ENCODE measurements at regions not wholly inside any gene's neighbourhood (a gene's known extent, or its start where the extent isn't known, plus 50 kb on each side); places are given as distances from the start of the nearest gene placed in this dataset.

GRCh38 chr6:140985679-140986275, 1146.9 kb upstream of the GJE1 start:
- TF ChIP-seq CTCF (IDR thresholded peaks at IDR 0.05; ENCODE audit: insufficient read depth, low read length): no peak
- DNase-seq (ENCODE audit: low read depth): no peak
- no peak overlapping the region for H3K4me3 ChIP-seq (ENCODE audit: low read depth, low read length)

GRCh38 chr6:140980265-140980887, 1152.3 kb upstream of the GJE1 start:
- H3K4me3 ChIP-seq (ENCODE audit: low read depth, low read length): no peak overlapping the region
- TF ChIP-seq CTCF (IDR thresholded peaks at IDR 0.05; ENCODE audit: insufficient read depth, low read length): peak; percentile 32
- DNase-seq (ENCODE audit: low read depth): peak; percentile 55

GRCh38 chr6:140979642-140980091, 1153.1 kb upstream of the GJE1 start:
- TF ChIP-seq CTCF (IDR thresholded peaks at IDR 0.05; ENCODE audit: insufficient read depth, low read length): no peak
- peak; percentile 98 for DNase-seq (ENCODE audit: low read depth)
- no peak overlapping the region for H3K4me3 ChIP-seq (ENCODE audit: low read depth, low read length)

GRCh38 chr6:140977403-140977802, 1155.3 kb upstream of the GJE1 start:
- TF ChIP-seq CTCF (IDR thresholded peaks at IDR 0.05; ENCODE audit: insufficient read depth, low read length): no peak
- no peak overlapping the region for H3K4me3 ChIP-seq (ENCODE audit: low read depth, low read length)
- peak; percentile 82 for DNase-seq (ENCODE audit: low read depth)

GRCh38 chr6:140976806-140977205, 1155.9 kb upstream of the GJE1 start:
- TF ChIP-seq CTCF (IDR thresholded peaks at IDR 0.05; ENCODE audit: insufficient read depth, low read length): no peak
- no peak overlapping the region for H3K4me3 ChIP-seq (ENCODE audit: low read depth, low read length)
- DNase-seq (ENCODE audit: low read depth): no peak

GRCh38 chr6:140970485-140970884, 1162.2 kb upstream of the GJE1 start:
- DNase-seq (ENCODE audit: low read depth): peak; percentile 79
- no peak for TF ChIP-seq CTCF (IDR thresholded peaks at IDR 0.05; ENCODE audit: insufficient read depth, low read length)
- H3K4me3 ChIP-seq (ENCODE audit: low read depth, low read length): no peak overlapping the region
